Epithelial cell of esophagus (primary cell): ENCODE measurements at regions not wholly inside any gene's neighbourhood (a gene's known extent, or its start where the extent isn't known, plus 50 kb on each side); places are given as distances from the start of the nearest gene placed in this dataset.

Source experiments
- DNase-seq: peaks from one replicate; pipeline ENCODE4 v3.0.0; 2010; ENCODE audit warnings: low read depth
- H3K4me3 ChIP-seq: 2 replicates; pipeline ENCODE4 v1.5.1; 2011; ENCODE audit warnings: mild to moderate bottlenecking, low read length, control low read depth
- CTCF ChIP-seq: IDR thresholded peaks from 2 replicates; pipeline ENCODE4 v1.5.1; 2011; ENCODE audit warnings: low read depth, mild to moderate bottlenecking, low read length, control low read depth, inconsistent platforms; ENCODE audit not compliant: insufficient read depth; ENCODE audit errors: missing control alignments

GRCh38 chr6:18883268-18883667 is 496.1 kb downstream of the RNF144B start:
- DNase-seq, result no peak
- TF ChIP-seq CTCF, result no peak

GRCh38 chr6:18883851-18884250 is 496.7 kb downstream of the RNF144B start:
- H3K4me3 ChIP-seq, result no peak overlapping the region
- TF ChIP-seq CTCF, result no peak
- no peak for DNase-seq

More at GRCh38 chr6:18883268-18883667, 496.1 kb downstream of the RNF144B start:
- no peak overlapping the region for H3K4me3 ChIP-seq

GRCh38 chr6:18893540-18894269 is 506.6 kb downstream of the RNF144B start:
- no peak for TF ChIP-seq CTCF
- H3K4me3 ChIP-seq, result no peak overlapping the region
- no peak for DNase-seq

- no peak for DNase-seq
- no peak for TF ChIP-seq CTCF
- no peak overlapping the region for H3K4me3 ChIP-seq
These were observed 510.2 kb downstream of the RNF144B start for GRCh38 chr6:18897350-18897749.

GRCh38 chr6:18904681-18905080 is 517.5 kb downstream of the RNF144B start:
- TF ChIP-seq CTCF, result no peak
- DNase-seq, result no peak
- no peak overlapping the region for H3K4me3 ChIP-seq

GRCh38 chr6:18920701-18921100 is 533.6 kb downstream of the RNF144B start:
- DNase-seq, result no peak
- no peak for TF ChIP-seq CTCF
- H3K4me3 ChIP-seq, result no peak overlapping the region

- no peak for TF ChIP-seq CTCF
- no peak for DNase-seq
- H3K4me3 ChIP-seq, result no peak overlapping the region
These were observed 543.9 kb downstream of the RNF144B start for GRCh38 chr6:18931086-18931485.
